GM18870 (cell line): ENCODE measurements at regions not wholly inside any gene's neighbourhood (a gene's known extent, or its start where the extent isn't known, plus 50 kb on each side); places are given as distances from the start of the nearest gene placed in this dataset.
"Not testable (repeated sequence)": the region's sequence is repeated elsewhere in the genome, so short reads cannot be mapped to it uniquely, and the experiment has no call there.

Experiments used
- ATAC-seq: cut with Tn5 transposase; IDR thresholded peaks from one replicate; pipeline ENCODE4 v1.9.1; 2021; ENCODE audit warnings: moderate library complexity; ENCODE audit not compliant: unreplicated experiment

DNA sequence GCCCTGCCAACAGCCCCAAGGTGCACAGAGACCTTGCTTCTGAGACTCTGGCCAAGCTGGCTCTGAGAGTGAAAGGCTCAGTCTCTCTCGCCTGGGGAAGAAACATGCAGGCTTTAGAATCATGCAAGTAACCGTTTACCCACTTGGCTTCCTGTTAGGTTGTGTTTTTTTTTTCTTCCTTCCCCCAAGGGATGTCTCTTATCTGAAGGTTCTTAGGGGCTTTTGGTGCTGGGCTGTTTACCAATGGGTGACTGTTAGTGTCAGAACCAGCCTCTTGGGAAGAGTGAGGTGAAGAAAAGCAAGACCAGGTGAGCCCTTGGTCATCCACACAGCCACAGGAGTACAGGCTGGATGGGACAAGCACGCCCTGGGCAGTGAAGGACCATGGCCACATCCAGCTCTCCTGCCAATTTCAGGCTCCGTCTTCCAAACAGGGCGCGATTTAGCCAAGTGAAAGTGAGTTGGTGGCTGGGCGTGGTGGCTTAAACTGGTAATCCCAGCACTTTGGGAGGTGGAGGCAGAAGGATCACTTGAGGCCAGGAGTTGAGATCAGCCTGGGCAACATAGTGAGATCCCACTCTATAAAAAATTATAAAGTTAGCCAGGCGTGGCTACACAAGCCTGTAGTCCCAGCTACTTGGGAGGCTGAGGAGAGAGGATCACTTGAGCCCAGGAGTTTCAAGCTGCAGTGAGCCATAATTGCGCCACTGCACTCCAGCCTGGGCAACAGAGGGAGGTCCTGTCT lies 76.3 kb upstream of the CUX1 start:
- ATAC-seq: peak; percentile 64

DNA sequence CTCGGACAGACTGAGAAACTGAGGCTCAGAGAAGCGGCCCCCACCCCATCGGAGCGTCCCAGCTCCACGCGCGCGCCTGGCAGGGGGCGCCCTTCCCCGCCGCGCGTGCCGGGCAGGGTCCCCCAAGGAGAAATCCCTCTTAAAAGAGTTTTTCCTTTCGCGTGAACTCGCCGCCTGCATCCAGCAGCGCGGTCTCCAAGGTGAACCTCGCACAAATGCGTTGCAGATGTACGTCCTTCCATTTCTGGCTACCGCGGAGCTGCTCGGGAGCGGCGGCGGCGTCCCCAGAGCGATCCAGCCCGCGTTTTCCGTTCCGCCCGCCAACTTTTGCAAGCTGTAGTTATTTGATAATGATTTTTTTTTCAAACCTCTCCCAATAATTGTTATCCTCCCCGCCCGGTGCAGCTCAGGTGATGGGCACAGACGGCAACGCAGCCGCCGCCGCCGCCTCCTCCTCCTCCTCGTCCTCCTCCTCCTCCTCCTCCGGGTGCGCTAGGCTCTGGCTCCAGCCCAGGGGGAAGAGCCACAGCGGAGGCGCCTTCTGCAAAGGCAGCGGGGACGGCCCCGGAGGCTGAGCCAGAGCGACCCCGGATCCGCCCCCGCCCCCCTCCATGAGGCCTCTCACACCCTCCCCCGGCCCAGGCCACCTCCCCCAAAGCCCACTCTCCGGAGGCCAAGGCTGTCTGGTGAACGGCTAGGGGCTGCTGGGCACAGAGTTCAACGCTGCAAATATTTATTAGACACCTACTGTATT lies 74.0 kb upstream of the CUX1 start:
- ATAC-seq: no peak

DNA sequence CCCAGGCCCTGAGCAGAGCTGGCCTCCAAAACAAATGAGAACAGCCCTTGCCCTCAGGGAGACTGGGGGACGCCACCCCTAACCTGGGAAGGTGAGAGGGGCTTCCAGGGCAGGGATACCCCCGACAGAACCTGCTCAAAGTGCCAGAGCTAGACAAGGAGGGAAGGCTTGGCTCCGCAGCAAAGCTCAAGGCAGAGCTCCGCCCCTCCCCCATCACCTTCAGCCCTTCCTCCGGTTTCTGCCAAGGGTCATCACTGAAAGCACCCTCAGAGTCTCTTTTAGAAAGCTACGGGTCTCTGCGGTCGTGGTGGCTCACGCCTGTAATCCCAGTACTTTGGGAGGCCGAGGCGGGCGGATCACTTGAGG lies 73.4 kb upstream of the CUX1 start:
- no peak for ATAC-seq

DNA sequence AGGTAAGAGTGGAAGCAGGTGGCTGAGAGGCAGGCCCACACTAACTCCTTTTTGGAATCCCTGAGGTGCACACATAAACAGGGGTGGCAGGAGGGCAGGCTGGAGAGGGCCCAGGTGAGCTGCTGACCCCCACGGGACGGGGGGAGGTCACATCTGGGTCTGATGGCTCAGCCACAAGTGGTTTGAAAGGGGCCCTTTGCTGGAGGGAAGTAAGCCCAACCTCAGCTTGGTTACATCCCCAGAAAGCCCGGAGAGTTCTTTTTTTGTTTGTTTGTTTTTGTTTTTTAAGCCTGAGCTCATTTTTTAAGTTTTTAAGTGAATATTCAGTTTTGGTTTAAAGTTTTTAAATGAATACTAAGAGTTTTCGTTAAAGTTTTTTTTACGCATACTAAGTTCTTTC lies 72.8 kb upstream of the CUX1 start:
- no peak for ATAC-seq

DNA sequence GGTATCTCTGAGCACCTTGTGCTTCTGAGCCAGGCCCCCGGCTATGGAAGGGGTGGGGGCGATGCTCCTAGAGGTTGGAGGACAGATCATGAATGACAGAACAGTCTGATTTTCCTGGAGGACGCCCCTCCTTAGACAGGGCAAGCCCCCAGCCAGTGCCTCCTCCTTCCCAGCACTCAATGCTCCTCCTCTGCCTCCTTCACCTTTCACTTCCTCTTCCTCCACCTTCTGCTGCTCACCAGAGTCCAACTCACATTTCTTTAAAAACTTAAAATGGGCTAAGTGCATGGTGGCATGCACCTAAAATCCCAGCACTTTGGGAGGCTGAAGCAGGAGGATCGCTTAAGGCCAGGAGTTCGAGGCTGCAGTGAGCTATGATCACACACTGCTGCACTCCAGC lies 71.1 kb upstream of the CUX1 start:
- no peak for ATAC-seq

DNA sequence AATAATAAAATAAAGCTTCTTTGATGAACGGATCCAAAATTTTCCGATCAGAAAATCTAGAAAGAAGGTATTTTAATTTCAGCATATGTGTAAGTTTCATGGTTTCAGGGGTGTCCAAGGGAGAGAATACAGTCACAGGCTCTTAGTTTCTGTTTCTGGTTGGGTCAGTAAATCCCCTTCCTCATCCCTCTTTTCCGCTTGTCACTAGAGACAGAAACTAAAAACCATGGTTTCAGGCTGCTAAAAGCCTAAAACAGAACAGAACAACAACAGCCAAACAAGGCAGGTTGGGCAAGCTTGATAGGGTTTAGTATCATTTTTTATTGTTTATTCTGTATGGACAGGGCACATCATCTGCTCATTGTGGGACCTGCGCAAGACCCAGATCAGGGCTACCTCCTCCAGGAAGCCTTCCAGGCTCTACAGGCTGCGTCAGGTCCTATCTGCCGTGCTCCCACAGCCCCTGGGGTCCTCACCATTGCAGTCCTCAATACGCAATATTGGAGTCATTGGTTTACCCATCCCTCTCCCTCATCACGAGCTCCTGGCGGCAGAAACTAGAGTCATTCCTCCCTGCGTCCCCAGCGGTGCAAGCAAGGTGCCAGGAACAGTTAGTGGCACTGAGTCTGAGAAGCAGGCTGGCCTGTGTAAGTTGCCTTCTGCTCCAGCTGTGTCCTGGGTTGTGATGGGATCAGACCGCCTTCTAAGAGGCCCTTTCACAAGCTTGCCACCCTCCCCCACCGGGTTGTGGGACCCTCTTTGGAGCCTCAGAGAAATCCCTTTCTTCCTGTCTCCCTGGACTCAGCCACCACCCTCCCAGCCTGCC lies 70.2 kb upstream of the CUX1 start:
- ATAC-seq: no peak

DNA sequence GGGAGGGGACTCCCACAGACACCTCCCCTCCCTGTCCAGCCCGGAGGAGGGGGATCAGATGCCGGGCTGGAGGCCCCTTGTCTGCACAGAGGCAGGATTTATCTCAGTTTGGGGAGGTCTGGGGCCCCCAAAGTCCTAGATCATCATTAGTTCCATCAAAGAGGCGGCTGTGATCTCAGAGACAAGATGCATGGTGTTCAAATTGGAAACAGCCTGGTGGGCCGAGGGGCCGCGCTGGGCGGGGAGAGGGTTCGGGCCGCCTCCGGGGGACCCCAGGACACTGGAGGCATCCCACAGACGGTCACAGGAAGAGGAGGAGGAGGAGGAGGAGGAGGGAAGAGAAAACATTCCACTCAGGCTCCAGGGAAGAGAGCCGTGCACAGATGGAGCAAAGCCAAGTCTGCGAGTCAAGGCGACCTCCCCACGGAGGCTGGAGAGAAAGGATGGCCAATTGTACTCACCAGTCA lies 69.5 kb upstream of the CUX1 start:
- no peak for ATAC-seq

DNA sequence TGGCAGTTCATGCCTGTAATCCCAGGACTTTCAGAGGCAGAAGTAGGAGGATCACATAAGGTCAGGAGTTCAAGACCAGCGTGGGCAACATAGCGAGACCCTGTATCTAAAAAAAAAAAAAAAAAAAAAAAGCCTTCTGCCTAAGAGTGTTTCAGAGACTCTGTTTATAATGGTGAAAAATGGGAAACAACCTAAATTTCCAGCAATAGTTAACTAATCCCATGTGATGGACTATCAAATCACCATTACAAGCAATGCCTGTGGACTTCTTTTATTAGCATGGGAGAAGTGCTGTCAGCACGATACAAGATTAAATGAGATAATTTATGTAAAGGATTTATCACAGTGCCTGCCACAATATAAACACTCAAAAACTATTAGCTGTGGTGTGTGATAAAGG lies 67.5 kb upstream of the CUX1 start:
- no peak for ATAC-seq

DNA sequence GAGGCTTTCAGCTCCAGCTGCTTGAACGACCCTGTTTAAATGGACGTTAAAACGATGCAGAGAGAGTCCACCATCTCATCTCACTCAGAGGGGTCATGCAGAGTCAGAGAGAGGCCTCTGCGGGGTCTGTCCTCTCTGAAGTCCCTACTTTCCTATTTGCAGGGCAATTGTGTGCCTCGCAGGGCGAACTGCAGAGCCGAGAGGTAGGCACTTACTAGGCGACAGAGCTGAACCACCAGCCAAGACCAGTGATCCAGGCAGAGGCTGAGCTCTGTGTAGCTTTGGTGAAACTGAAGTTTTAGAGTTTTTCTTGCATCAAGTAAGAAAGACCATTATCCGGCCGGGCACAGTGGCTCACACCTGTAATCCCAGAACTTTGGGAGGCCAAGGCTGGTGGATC lies 64.1 kb upstream of the CUX1 start:
- no peak for ATAC-seq

DNA sequence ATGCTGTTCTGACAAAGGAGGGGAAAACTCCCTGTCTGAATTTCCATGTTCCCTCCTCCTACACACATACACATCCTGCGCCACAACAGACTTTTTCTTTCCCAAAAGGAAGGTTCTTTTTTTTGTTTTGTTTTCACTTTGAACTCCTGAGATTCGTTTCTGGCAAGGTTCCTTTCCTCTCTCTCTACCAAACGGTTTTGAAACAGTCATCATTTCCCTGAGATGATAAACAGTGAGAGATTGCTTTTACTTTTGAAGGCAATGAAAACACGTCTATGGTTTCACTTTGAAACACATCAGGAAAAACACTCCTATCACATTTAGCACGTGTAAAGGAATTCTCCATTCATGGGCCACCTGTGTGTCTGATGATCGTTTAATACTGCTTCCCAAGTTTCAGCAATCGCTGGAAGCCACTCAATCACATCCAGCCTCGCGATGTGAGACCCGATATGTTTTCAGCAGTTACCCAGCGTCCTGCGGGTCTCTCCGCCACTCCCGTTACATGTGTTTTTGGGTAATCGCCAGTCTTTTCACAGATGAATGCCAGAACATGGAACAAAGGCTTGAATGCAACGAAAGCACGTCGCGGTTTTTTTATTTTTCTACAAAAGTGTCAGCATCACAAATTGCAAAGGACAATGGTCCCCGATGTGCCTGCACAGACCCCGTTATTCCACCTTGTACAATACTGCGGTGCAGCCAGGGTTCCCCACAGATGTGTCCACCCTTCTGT lies 62.8 kb upstream of the CUX1 start:
- no peak for ATAC-seq

DNA sequence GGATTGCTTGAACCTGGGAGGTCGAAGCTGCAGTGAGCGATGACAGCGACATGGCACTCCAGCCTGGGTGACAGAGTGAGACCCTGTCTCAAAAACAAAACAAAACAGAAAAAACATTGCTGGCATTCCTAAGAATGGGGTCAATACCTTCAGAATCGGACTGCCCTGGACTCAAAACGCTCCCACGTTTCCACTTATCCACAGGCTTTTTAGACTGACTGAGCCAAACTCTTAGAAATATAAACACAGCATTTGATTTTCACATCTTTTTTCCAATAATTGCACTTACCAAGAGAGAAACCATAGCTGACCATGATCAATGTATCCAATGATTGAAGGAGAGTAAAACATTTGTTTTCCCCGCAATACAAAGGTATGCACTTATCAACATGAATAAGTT lies 59.5 kb upstream of the CUX1 start:
- no peak for ATAC-seq

DNA sequence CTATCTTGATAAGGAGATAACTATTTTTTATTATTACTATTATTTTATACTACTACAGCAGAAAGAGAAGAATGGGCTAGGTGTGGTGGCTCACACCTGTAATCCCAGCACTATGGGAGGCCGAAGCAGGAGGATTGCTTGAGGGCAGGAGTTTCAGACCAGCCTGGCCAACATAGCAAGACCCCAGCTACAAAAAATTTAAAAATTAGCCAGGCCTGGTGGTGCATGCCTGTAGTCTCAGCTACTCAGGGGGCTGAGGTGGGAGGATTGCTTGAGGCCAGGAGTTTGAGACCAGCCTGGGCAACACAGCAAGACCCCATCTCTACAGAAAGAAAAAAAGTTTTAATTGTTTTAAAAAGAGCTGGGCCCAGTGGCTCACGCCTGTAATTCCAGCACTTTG lies 58.9 kb upstream of the CUX1 start:
- not testable (repeated sequence) for ATAC-seq

DNA sequence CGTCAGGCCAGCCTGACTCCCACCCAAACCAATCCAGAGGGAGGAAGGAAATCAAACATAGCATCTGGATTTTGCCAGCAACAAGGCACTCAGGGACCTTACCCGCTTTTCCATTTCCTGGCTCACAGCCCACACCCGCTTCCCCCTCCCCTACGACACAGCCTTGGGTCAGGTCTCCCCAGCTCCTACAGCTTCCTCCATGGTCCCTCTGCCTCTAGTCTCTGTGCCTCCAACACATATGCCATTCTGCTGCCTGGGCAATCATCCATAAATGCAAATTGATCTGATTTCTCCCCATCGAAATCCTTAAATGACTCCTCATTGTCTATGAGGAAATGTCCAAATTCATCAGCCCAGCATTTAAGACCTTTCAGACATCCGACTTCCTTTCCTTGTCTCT lies 53.2 kb upstream of the CUX1 start:
- no peak for ATAC-seq

DNA sequence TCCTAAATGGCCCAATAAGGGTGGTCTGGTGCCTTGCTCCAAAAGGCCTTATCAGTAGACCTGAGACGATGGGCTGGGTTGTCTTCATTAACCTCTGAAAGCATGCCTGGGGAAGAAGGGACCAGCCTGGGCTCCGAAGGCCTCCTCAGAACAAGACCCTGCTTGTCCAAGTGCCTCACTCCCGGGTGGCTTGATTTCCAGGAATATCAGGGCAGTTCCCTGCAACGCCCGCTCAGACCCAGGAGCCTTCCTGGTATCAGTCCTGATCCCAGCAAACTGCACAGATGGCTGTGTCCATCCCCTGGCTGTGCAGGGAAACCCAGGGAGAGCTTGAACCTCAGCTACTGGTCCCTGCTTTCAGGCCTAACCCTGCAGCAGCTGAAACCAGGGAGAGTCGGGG lies 49.9 kb upstream of the CUX1 start:
- no peak for ATAC-seq
